IPS-NIHi11 (cell line): ENCODE measurements at regions not wholly inside any gene's neighbourhood (a gene's known extent, or its start where the extent isn't known, plus 50 kb on each side); places are given as distances from the start of the nearest gene placed in this dataset.
A peak's percentile ranks its signal among the peaks of the same experiment; 100 is the strongest.

Experiments
- DNase-seq: peaks from one replicate; pipeline ENCODE4 v3.0.0; 2012; ENCODE audit warnings: mixed read lengths, low spot score

GRCh38 chr10:3016016-3016415 lies 51.3 kb upstream of the PFKP start:
- no peak for DNase-seq

DNA sequence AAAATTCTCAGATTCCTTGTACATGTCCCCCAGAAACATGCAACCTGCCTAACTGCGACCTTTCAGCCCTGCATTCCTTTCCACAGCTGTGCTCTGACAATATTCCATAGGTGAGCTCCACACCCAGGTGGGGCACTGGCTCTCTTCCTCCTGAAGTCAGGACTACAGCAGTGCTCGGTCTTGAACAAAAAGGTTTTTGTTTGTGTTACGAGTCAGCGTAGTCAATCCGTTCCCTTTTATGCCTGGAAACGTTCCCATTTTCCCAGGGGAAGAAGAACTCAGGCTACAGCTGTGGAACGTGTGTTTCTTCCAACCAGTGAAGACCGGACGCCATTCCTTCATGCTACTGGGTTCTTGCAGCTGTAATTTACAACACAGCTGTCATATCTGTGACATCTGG lies 52.4 kb upstream of the PFKP start:
- no peak for DNase-seq

GRCh38 chr10:3012223-3012622 lies 55.1 kb upstream of the PFKP start:
- DNase-seq: no peak

GRCh38 chr10:3010816-3011460 lies 56.4 kb upstream of the PFKP start:
- no peak for DNase-seq

DNA sequence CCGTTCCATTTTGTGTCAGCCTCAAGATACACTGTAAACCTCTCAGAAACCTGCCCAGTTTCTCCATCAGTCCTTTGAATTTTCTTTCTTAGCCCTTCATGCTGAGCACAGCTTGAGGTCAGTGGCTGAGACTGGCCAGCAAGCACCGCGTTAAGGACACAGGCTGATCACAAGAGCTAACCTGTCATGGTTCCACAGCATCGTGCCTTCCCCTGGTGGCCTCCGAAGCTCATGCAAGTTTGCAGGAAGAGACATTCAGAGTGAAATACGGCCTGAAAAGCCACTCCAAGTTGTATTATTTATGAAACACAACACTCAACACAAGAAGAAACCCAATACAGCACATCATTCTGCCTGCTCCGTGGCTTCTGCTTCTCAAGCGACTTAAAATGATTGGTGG lies 57.0 kb upstream of the PFKP start:
- peak; percentile 39 for DNase-seq

GRCh38 chr10:3009341-3009740 lies 58.0 kb upstream of the PFKP start:
- DNase-seq: no peak

- no peak for DNase-seq
Observed at GRCh38 chr10:3008518-3009195, 58.7 kb upstream of the PFKP start.

DNA sequence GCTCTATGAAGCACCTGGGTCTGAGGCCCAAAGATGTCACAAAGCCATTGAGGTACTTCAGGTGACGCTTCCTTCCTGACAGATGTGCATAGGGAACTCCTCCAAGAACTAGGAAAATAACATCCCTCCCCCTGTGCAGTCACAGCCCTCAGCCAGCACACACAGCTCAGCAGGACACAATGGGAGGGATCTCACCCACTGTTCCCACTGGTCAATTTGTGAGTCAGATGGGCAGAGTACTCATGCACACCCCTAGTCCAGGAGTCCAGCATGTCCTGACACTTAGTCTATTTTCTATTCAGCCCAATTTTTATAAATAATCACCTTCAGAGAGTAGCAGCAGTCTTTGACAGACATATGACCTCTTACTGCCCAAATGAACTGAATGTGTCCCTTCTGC lies 60.7 kb upstream of the PFKP start:
- DNase-seq: no peak

GRCh38 chr10:3006093-3006492 lies 61.3 kb upstream of the PFKP start:
- no peak for DNase-seq

DNA sequence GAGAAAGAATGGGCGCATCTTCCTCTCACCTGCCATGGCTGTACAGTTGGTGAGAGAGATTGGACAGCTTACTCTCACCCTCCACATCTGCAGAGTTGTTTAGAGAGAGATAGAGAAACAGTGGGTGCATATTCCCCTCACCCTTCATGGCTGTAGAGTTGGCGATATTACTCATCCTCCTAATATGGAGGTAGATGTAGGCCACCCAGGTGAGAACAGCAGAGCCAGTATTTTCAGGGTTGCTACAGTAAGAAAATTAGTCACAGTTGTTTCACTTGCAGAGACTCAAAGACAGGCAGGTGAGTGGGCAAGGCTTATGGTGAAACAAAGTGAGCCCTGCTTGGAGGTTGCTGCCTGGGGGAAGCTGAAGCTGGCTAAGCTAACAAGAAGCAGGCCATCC lies 65.0 kb upstream of the PFKP start:
- no peak for DNase-seq

GRCh38 chr10:3000048-3000447 lies 67.3 kb upstream of the PFKP start:
- no peak for DNase-seq

DNA sequence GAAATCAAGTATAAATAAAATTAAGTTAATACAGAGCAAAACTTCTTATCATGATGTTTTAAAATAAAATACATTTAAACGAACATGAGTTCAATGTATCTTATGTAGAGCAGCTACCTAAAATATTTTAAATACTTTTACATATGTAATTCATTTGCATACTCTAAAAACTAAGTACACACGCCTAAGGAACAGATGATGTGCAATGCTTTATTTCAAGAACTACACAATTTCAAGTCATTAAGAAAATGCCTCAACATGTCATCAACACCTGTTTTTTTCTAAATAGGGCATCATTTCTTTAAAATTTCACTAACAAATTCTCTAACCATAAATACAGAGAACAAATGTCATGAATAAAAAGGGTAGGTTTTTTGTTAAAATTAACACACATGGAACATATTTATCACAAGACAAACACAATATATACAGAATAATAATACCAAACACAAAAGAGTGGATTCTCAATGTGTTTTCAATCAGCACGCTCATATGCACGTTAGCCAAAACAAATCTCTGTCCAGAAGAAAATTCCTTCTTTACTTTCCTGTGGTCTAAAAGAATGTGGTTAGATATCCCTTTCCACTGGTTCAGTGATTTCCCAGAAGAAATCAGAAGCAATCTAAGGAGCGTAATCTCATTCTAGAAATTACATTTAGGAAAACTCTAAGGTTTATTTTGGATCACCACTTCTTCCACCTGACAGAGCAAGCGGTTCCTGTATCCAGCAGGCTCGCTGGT lies 73.0 kb upstream of the PFKP start:
- DNase-seq: no peak

DNA sequence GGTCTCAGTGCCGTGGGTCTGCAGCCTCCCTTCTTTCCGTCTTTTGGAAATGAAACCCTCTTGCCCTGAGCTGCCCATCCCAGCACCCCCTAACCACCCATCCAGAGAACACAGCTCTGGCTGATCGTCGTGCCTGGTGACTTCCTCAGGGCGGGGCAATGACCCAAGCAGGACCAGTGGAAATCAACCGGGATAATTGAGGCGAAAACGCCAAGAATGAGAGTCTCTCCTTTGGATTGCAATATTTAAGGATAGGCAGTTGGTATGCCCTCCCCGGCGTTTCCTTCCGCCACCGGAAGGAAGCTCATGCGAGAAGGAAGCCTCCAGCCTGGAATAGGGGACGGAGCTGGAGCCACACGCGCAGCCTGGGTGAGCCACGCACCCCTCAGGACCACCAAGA lies 73.7 kb upstream of the PFKP start:
- no peak for DNase-seq

GRCh38 chr10:2992401-2993198 lies 74.7 kb upstream of the PFKP start:
- no peak for DNase-seq

GRCh38 chr10:2990764-2991163 lies 76.6 kb upstream of the PFKP start:
- DNase-seq: no peak

- no peak for DNase-seq
Observed at GRCh38 chr10:2989292-2989947, 77.9 kb upstream of the PFKP start.

GRCh38 chr10:2987185-2987768 lies 80.1 kb upstream of the PFKP start:
- DNase-seq: no peak

DNA sequence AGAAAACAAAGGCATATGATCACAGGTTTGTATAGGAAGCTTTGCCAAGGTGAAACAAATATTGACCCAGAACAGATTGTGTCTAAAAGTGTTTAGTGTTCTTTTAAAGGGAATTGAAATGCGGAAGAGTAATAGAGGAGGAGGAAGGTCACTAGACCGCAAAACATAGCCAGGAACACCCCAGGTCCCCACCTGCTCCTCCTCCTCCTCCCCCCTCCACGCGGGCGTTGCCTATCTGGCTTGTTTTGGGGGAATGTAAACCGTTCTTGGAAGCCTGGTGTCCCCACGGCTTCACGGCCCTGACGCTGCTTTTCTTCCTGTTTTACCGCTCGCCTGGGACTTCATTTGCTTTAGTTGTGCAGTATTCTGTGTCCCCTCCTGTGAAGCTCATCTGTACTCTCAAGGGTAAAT lies 81.0 kb upstream of the PFKP start:
- DNase-seq: no peak

- peak; percentile 38 for DNase-seq
Observed at GRCh38 chr10:2985729-2986232, 81.6 kb upstream of the PFKP start.

- DNase-seq: no peak
Observed at GRCh38 chr10:2984682-2985081, 82.7 kb upstream of the PFKP start.

DNA sequence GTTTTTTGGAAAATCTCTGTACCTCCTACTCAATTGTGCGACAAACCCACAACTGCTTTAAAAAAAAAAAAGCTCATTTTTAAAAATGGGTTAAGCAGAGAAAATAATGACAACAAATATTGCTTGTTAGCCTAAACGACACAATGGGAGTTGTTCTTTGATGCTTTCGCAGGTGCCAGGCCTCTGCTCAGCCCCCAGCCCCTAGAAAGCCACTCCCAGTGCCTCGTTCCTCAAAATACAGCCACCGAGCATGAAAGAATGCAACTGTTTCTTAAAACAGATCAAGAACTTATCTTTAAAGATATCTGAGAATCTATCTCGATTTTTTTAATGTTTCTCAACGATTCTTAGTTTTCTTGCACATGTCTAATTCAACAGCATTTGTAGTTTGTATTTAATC lies 85.2 kb upstream of the PFKP start:
- no peak for DNase-seq
